HEK293 (cell line): ENCODE measurements at regions not wholly inside any gene's neighbourhood (a gene's known extent, or its start where the extent isn't known, plus 50 kb on each side); places are given as distances from the start of the nearest gene placed in this dataset.
"Not testable (repeated sequence)": the region's sequence is repeated elsewhere in the genome, so short reads cannot be mapped to it uniquely, and the experiment has no call there.

ENCODE experiments used
- CTCF ChIP-seq: fragments of 450-650 bp; formaldehyde crosslinking; IDR thresholded peaks from 2 replicates; pipeline ENCODE4 v1.5.1; 2016; ENCODE audit warnings: missing biosample characterization, missing genetic modification characterization
- PATZ1 ChIP-seq: fragments of 450-650 bp; formaldehyde crosslinking; IDR thresholded peaks from 2 replicates; pipeline ENCODE4 v1.5.1; 2016; ENCODE audit warnings: missing biosample characterization, missing genetic modification characterization
- REST ChIP-seq: fragments of 450-650 bp; formaldehyde crosslinking; IDR thresholded peaks from 2 replicates; pipeline ENCODE4 v1.5.1; 2016; ENCODE audit warnings: missing biosample characterization, missing genetic modification characterization
- YY1 ChIP-seq: fragments of 450-650 bp; formaldehyde crosslinking; IDR thresholded peaks from 2 replicates; pipeline ENCODE4 v1.5.1; 2018; ENCODE audit warnings: missing biosample characterization, missing genetic modification characterization
- ZBTB44 ChIP-seq: fragments of 450-650 bp; IDR thresholded peaks from 2 replicates; pipeline ENCODE4 v1.5.1; 2018; ENCODE audit warnings: missing biosample characterization, mild to moderate bottlenecking, missing genetic modification characterization
- ZNF174 ChIP-seq: fragments of 450-650 bp; formaldehyde crosslinking; IDR thresholded peaks from 2 replicates; pipeline ENCODE4 v1.5.0; 2017; ENCODE audit warnings: missing biosample characterization, mild to moderate bottlenecking, missing genetic modification characterization
- ZNF274 ChIP-seq, 2 experiments: fragments of 200-500 bp in 1 of 2; fragments of 450-650 bp in 1 of 2; sonication (Bioruptor generic) in 1 of 2; formaldehyde crosslinking in 1 of 2; IDR thresholded peaks; 2 replicates each; pipeline versions ENCODE4 v1.5.1 to v1.6.1; 2014 to 2016; ENCODE audit warnings: borderline replicate concordance in 1 of 2, inconsistent platforms in 1 of 2, low read length in 1 of 2, missing biosample characterization in 1 of 2, missing genetic modification characterization in 1 of 2
- ZNF311 ChIP-seq: fragments of 450-650 bp; formaldehyde crosslinking; IDR thresholded peaks from 2 replicates; pipeline ENCODE4 v1.5.1; 2017; ENCODE audit warnings: missing biosample characterization, missing genetic modification characterization, borderline replicate concordance
- ZNF366 ChIP-seq: fragments of 450-650 bp; formaldehyde crosslinking; conservative IDR thresholded peaks from 2 replicates; pipeline ENCODE4 v1.5.1; 2016; ENCODE audit warnings: missing biosample characterization, missing genetic modification characterization
- ZNF626 ChIP-seq: fragments of 450-650 bp; sonication (Bioruptor Pico); formaldehyde crosslinking; IDR thresholded peaks from 2 replicates; pipeline ENCODE4 v1.5.1; 2018; ENCODE audit warnings: missing biosample characterization, missing genetic modification characterization, inconsistent platforms
- ZNF664 ChIP-seq: fragments of 450-650 bp; formaldehyde crosslinking; IDR thresholded peaks from 2 replicates; pipeline ENCODE4 v1.5.1; 2016; ENCODE audit warnings: missing biosample characterization, missing genetic modification characterization
- ZXDB ChIP-seq: fragments of 450-650 bp; formaldehyde crosslinking; IDR thresholded peaks from 2 replicates; pipeline ENCODE4 v1.5.1; 2016; ENCODE audit warnings: missing biosample characterization, missing genetic modification characterization

GRCh38 chr5:100079163-100079562, 456.0 kb upstream of the FAM174A start:
- not testable (repeated sequence) for TF ChIP-seq ZNF366 (tag by site-specific recombination); CTCF (tag by site-specific recombination); ZXDB (tag by site-specific recombination); REST (tag by site-specific recombination); ZNF311 (tag by site-specific recombination); ZNF626 (tag by site-specific recombination); PATZ1; YY1 (tag by site-specific recombination); ZNF174 (tag by site-specific recombination); ZBTB44; ZNF274 (IDR thresholded peaks at IDR 0.05; ENCODE audit: low read length); ZNF274 (tag by site-specific recombination; IDR thresholded peaks at IDR 0.05; ENCODE audit: borderline replicate concordance); ZNF664 (tag by site-specific recombination)
